GM21367 (cell line): ENCODE measurements at regions not wholly inside any gene's neighbourhood (a gene's known extent, or its start where the extent isn't known, plus 50 kb on each side); places are given as distances from the start of the nearest gene placed in this dataset.

Experiments
- ATAC-seq: cut with Tn5 transposase; IDR thresholded peaks from one replicate; pipeline ENCODE4 v1.9.1; 2021; ENCODE audit not compliant: unreplicated experiment

GRCh38 chr2:138104071-138104470 is 139.8 kb downstream of the HNMT start:
- ATAC-seq: no peak

GRCh38 chr2:138105358-138105757 is 141.1 kb downstream of the HNMT start:
- ATAC-seq: no peak

GRCh38 chr2:138106606-138107005 is 142.3 kb downstream of the HNMT start:
- no peak for ATAC-seq

GRCh38 chr2:138107288-138107687 is 143.0 kb downstream of the HNMT start:
- ATAC-seq: no peak

- ATAC-seq: no peak
These were observed 146.3 kb downstream of the HNMT start for GRCh38 chr2:138110453-138111083.

GRCh38 chr2:138112536-138112935 is 148.3 kb downstream of the HNMT start:
- no peak for ATAC-seq

GRCh38 chr2:138113871-138114525 is 149.7 kb downstream of the HNMT start:
- ATAC-seq: no peak

- no peak for ATAC-seq
These were observed 151.4 kb downstream of the HNMT start for GRCh38 chr2:138115666-138116065.

- ATAC-seq: no peak
These were observed 152.2 kb downstream of the HNMT start for GRCh38 chr2:138116456-138116855.

- ATAC-seq: no peak
These were observed 157.7 kb downstream of the HNMT start for GRCh38 chr2:138121666-138122661.

- ATAC-seq: no peak
These were observed 158.6 kb downstream of the HNMT start for GRCh38 chr2:138122891-138123290.

- ATAC-seq: no peak
These were observed 159.5 kb downstream of the HNMT start for GRCh38 chr2:138123741-138124140.

- ATAC-seq: no peak
These were observed 160.2 kb downstream of the HNMT start for GRCh38 chr2:138124521-138124920.

GRCh38 chr2:138125306-138126288 is 161.3 kb downstream of the HNMT start:
- no peak for ATAC-seq

GRCh38 chr2:138132108-138132507 is 167.8 kb downstream of the HNMT start:
- no peak for ATAC-seq

- no peak for ATAC-seq
These were observed 173.7 kb downstream of the HNMT start for GRCh38 chr2:138137949-138138348.

GRCh38 chr2:138147796-138148195 is 183.5 kb downstream of the HNMT start:
- ATAC-seq: no peak

GRCh38 chr2:138155304-138155703 is 191.0 kb downstream of the HNMT start:
- ATAC-seq: no peak

- no peak for ATAC-seq
These were observed 193.1 kb downstream of the HNMT start for GRCh38 chr2:138157372-138157771.

- ATAC-seq: no peak
These were observed 206.2 kb downstream of the HNMT start for GRCh38 chr2:138170485-138170884.
